OCI-LY7 (cell line): ENCODE measurements at regions not wholly inside any gene's neighbourhood (a gene's known extent, or its start where the extent isn't known, plus 50 kb on each side); places are given as distances from the start of the nearest gene placed in this dataset.
"Not testable (repeated sequence)": the region's sequence is repeated elsewhere in the genome, so short reads cannot be mapped to it uniquely, and the experiment has no call there.

Experiments used
- BruUV-seq: library from RNA; stranded (reverse); fragments of 400-500 nt; replicated peaks from 2 replicates; lab custom pipeline; 2021; lab: Mats Ljungman, UMichigan
- CTCF ChIA-PET: fragments of 300-600 bp; sonication (Branson Sonifier 250); formaldehyde crosslinking; loops from one replicate; lab custom pipeline; 2022; ENCODE audit warnings: antibody characterized with exemption; ENCODE audit not compliant: unreplicated experiment; lab: Charles Lee
- POLR2A ChIA-PET: fragments of 300-600 bp; sonication (Branson Sonifier 250); formaldehyde crosslinking; loops from one replicate; lab custom pipeline; 2022; ENCODE audit warnings: antibody characterized with exemption; lab: Charles Lee
- DNase-seq: peaks from one replicate; pipeline ENCODE4 v3.0.0-alpha.2; 2015; ENCODE audit warnings: low spot score
- H2AFZ ChIP-seq: fragments of 200-600 bp; sonication (generic), shearing (Covaris generic); 2 replicates; pipeline ENCODE4 v1.6.1; 2014; ENCODE audit warnings: mild to moderate bottlenecking, antibody characterized with exemption, low read length, moderate library complexity
- H3K27ac ChIP-seq: fragments of 200-600 bp; sonication (generic); 2 replicates; pipeline ENCODE4 v1.5.1; 2014; ENCODE audit warnings: mixed run types, low read depth, mild to moderate bottlenecking, moderate library complexity, low read length, inconsistent platforms; ENCODE audit not compliant: poor library complexity, severe bottlenecking
- H3K36me3 ChIP-seq: fragments of 200-600 bp; sonication (generic); 2 replicates; pipeline ENCODE4 v1.6.1; 2014; ENCODE audit warnings: mild to moderate bottlenecking, antibody characterized with exemption, low read length, moderate library complexity, mixed read lengths; ENCODE audit not compliant: insufficient read depth
- H3K4me1 ChIP-seq: fragments of 200-600 bp; sonication (generic); 2 replicates; pipeline ENCODE4 v1.5.1; 2014; ENCODE audit warnings: mild to moderate bottlenecking, low read length; ENCODE audit not compliant: insufficient read depth, poor library complexity, severe bottlenecking
- H3K4me2 ChIP-seq: fragments of 200-600 bp; sonication (generic); 2 replicates; pipeline ENCODE4 v1.6.1; 2014; ENCODE audit warnings: mild to moderate bottlenecking, low read length
- H3K4me3 ChIP-seq: fragments of 200-600 bp; sonication (generic); 2 replicates; pipeline ENCODE4 v1.5.1; 2014; ENCODE audit warnings: mild to moderate bottlenecking, low read depth, low read length; ENCODE audit not compliant: poor library complexity, severe bottlenecking
- H3K79me2 ChIP-seq: fragments of 200-600 bp; sonication (generic); 2 replicates; pipeline ENCODE4 v1.6.1; 2016; ENCODE audit warnings: low read depth, mild to moderate bottlenecking, low read length, moderate library complexity, mixed read lengths; ENCODE audit not compliant: insufficient read depth
- H3K9me2 ChIP-seq: fragments of 200-600 bp; sonication (generic); 2 replicates; pipeline ENCODE4 v1.6.1; 2016; ENCODE audit warnings: mild to moderate bottlenecking, low read length, mixed read lengths; ENCODE audit not compliant: insufficient read depth
- H3K9me3 ChIP-seq: fragments of 200-600 bp; sonication (generic); 2 replicates; pipeline ENCODE4 v1.6.1; 2014; ENCODE audit warnings: mild to moderate bottlenecking, mixed run types, low read length, mixed read lengths
- H4K20me1 ChIP-seq: fragments of 200-600 bp; sonication (generic); 2 replicates; pipeline ENCODE4 v1.6.1; 2014; ENCODE audit warnings: mild to moderate bottlenecking, antibody characterized with exemption, low read length, moderate library complexity, mixed read lengths; ENCODE audit not compliant: insufficient read depth
- CTCF ChIP-seq: fragments of 200-600 bp; sonication (generic); conservative IDR thresholded peaks from 2 replicates; pipeline ENCODE4 v1.5.1; 2014; ENCODE audit warnings: mild to moderate bottlenecking, antibody characterized with exemption, low read length, moderate library complexity, mixed read lengths
- EZH2phosphoT487 ChIP-seq: fragments of 200-600 bp; sonication (generic); IDR thresholded peaks from 2 replicates; pipeline ENCODE4 v1.6.1; 2018; ENCODE audit warnings: low read depth, borderline replicate concordance, mild to moderate bottlenecking, mixed run types, antibody characterized with exemption, low read length, moderate library complexity, mixed read lengths
- intact Hi-C: fragments of 100-400 bp; cut with micrococcal nuclease; formaldehyde crosslinking; loops from one replicate; pipeline ENCODE4 v1.10.0; 2022; ENCODE audit not compliant: unreplicated experiment

- intact Hi-C loops: no loop called here
- H2AFZ ChIP-seq: no peak overlapping the region
- H3K4me1 ChIP-seq: no peaks in the 10 kb centered on the region
- H3K27ac ChIP-seq: no peak overlapping the region
- CTCF ChIA-PET: no interaction called here
- TF ChIP-seq CTCF (no peak), EZH2phosphoT487 (no peak)
- BruUV-seq: no TSS peak
- no peak overlapping the region for H3K4me2 ChIP-seq
- no peaks in the 10 kb centered on the region for H4K20me1 ChIP-seq
- H3K9me2 ChIP-seq: no peaks in the 10 kb centered on the region
- H3K4me3 ChIP-seq: no peak overlapping the region
- POLR2A ChIA-PET: no interaction called here
- no peaks in the 10 kb centered on the region for H3K79me2 ChIP-seq
- no peaks in the 10 kb centered on the region for H3K9me3 ChIP-seq
- no peak for DNase-seq
- no peaks in the 10 kb centered on the region for H3K36me3 ChIP-seq
These were observed 56.1 kb upstream of the ADGRE5 start for GRCh38 chr19:14325134-14325533.

GRCh38 chr19:14322889-14323463 lies 58.3 kb upstream of the ADGRE5 start:
- no peak overlapping the region for H3K4me3 ChIP-seq
- H3K9me3 ChIP-seq: no peaks in the 10 kb centered on the region
- no peaks in the 10 kb centered on the region for H3K36me3 ChIP-seq
- no peaks in the 10 kb centered on the region for H3K4me1 ChIP-seq
- TF ChIP-seq CTCF (no peak), EZH2phosphoT487 (no peak)
- no TSS peak for BruUV-seq
- H3K27ac ChIP-seq: no peak overlapping the region
- ChIA-PET POLR2A (no interaction called here), CTCF (no interaction called here)
- DNase-seq: no peak
- no peaks in the 10 kb centered on the region for H4K20me1 ChIP-seq
- H2AFZ ChIP-seq: no peak overlapping the region
- intact Hi-C loops: no loop called here
- no peak overlapping the region for H3K4me2 ChIP-seq
- H3K79me2 ChIP-seq: no peaks in the 10 kb centered on the region
- H3K9me2 ChIP-seq: no peaks in the 10 kb centered on the region

DNA sequence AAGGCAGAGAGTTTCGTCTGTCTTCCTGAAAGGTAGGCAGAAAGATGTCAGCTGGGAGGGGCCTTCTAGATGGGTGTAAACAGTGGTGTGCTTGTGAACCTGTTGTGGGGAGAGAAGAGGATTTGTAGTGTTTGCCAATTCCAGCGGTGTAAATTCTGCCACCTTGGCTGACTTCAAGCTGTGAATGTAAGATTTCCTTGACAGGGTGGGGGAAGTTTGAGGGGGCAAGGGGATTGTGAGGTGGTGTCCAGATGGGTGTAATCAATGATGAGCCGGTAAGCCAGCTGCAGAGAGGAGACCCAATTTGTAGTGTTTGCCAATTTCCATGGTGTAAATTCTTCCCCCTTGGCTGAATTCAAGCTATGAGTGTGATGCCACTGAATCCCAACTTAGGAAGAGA lies 61.0 kb upstream of the ADGRE5 start:
- ChIA-PET CTCF (no interaction called here), POLR2A (no interaction called here)
- BruUV-seq: no TSS peak
- TF ChIP-seq CTCF (no peak), EZH2phosphoT487 (no peak)
- Histone ChIP-seq H3K9me3 (no peaks in the 10 kb centered on the region), H2AFZ (no peak overlapping the region), H4K20me1 (no peaks in the 10 kb centered on the region), H3K9me2 (no peaks in the 10 kb centered on the region), H3K27ac (no peak overlapping the region), H3K4me3 (no peak overlapping the region), H3K4me1 (no peaks in the 10 kb centered on the region), H3K79me2 (no peaks in the 10 kb centered on the region), H3K36me3 (no peaks in the 10 kb centered on the region), H3K4me2 (no peak overlapping the region)
- intact Hi-C loops: no loop called here
- no peak for DNase-seq

DNA sequence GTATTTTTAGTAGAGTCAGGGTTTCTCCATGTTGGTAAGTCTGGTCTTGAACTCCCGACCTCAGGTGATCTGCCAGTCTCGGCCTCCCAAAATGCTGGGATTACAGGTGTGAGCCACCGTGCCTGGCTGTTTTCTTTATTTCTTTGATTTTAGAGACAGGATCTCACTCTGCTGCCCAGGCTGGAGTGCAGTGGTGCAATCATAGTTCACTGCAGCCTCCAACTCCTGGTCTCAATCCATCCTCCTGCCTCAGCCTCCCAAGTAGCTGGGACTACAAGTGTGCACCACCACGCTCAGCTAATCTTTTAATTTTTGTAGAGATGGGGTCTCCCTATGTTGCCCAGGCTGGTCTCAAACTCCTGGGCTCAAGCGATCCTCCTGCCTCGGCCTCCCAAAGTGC lies 61.5 kb upstream of the ADGRE5 start:
- BruUV-seq, H3K9me3 ChIP-seq, H3K4me2 ChIP-seq, DNase-seq, H3K4me3 ChIP-seq, H3K27ac ChIP-seq, H3K36me3 ChIP-seq, CTCF ChIA-PET, H4K20me1 ChIP-seq, H3K79me2 ChIP-seq, H3K4me1 ChIP-seq, POLR2A ChIA-PET, H3K9me2 ChIP-seq, intact Hi-C loops, H2AFZ ChIP-seq: not testable (repeated sequence)
